H1 (cell line): ENCODE measurements at regions not wholly inside any gene's neighbourhood (a gene's known extent, or its start where the extent isn't known, plus 50 kb on each side); places are given as distances from the start of the nearest gene placed in this dataset.

Experiments
- EP300 ChIP-seq, 2 experiments: IDR thresholded peaks; 1 replicate in 1 of 2; 2 replicates in 1 of 2; pipeline ENCODE4 v1.6.1; 2011 to 2012; ENCODE audit warnings: low read depth in 2 of 2, low read length in 2 of 2, mild to moderate bottlenecking in 2 of 2, borderline replicate concordance in 1 of 2, inconsistent platforms in 1 of 2, moderate library complexity in 1 of 2
- TAF7 ChIP-seq: optimal IDR thresholded peaks from 2 replicates; pipeline ENCODE3; 2011; ENCODE audit warnings: low read depth, mild to moderate bottlenecking, inconsistent platforms, low read length, moderate library complexity, borderline replicate concordance

DNA sequence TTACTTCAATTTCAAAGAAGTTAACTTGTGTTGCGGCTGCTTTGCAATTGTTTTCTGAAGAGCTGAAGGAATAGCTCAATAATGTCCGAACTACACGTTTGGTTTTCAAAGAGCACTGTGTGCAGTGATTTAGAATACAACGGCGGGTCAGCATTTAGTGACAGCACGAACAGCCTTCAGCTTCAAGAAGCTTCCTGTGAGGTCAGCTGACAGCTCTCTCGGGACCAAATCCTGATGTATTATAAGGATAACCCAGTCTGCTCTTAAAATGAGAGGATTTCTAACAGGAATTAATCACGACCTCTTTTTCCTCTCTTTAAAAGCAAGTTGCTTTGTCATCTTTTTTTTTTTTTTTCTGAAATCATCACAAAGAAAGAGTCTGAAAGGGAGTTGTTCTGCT is 97.9 kb upstream of the UNC13C start (continued):
- TF ChIP-seq EP300 (IDR thresholded peaks at IDR 0.05; ENCODE audit: borderline replicate concordance in 1 of 2, low read depth in 2 of 2, low read length in 2 of 2) (no peak), TAF7 (no peak)
